ENCODE measurements at regions not wholly inside any gene's neighbourhood (a gene's known extent, or its start where the extent isn't known, plus 50 kb on each side); places are given as distances from the start of the nearest gene placed in this dataset.

DNA sequence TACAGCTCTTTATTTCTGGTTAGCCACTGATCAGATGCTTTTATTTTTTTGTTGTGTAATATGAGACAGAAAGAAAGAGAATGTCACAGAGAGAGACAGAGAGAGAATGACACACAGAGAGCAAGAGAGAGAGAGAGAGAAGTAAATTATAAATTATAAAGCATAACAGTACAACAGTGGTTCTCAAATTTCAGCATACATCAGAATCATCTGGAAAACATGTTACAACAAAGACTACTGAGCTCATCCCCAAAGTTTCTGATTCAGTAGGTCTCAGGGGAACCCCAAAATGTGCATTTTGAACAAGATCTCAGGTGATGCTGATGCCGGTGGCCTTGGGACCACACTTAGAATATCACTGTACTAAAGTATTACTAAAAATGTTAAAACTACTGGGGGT, 245.8 kb upstream of the DIAPH2 start:
- TF ChIP-seq, protein P1, sequence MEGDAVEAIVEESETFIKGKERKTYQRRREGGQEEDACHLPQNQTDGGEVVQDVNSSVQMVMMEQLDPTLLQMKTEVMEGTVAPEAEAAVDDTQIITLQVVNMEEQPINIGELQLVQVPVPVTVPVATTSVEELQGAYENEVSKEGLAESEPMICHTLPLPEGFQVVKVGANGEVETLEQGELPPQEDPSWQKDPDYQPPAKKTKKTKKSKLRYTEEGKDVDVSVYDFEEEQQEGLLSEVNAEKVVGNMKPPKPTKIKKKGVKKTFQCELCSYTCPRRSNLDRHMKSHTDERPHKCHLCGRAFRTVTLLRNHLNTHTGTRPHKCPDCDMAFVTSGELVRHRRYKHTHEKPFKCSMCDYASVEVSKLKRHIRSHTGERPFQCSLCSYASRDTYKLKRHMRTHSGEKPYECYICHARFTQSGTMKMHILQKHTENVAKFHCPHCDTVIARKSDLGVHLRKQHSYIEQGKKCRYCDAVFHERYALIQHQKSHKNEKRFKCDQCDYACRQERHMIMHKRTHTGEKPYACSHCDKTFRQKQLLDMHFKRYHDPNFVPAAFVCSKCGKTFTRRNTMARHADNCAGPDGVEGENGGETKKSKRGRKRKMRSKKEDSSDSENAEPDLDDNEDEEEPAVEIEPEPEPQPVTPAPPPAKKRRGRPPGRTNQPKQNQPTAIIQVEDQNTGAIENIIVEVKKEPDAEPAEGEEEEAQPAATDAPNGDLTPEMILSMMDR (IDR thresholded peaks at IDR 0.05) = no peak
- TF ChIP-seq POLR2A (IDR thresholded peaks at IDR 0.05) = no peak
- no peak for TF ChIP-seq POLR2AphosphoS5 (IDR thresholded peaks at IDR 0.05)
